GM12873 (cell line): ENCODE measurements at regions not wholly inside any gene's neighbourhood (a gene's known extent, or its start where the extent isn't known, plus 50 kb on each side); places are given as distances from the start of the nearest gene placed in this dataset.
A peak's percentile ranks its signal among the peaks of the same experiment; 100 is the strongest.

Experiments used
- TF ChIP-seq, protein P1 (sequence below): IDR thresholded peaks from 2 replicates; pipeline ENCODE4 v1.5.1; 2012; ENCODE audit warnings: low read depth, mild to moderate bottlenecking, moderate library complexity, low read length, control low read depth; ENCODE audit not compliant: insufficient read depth; ENCODE audit errors: missing control alignments

DNA sequence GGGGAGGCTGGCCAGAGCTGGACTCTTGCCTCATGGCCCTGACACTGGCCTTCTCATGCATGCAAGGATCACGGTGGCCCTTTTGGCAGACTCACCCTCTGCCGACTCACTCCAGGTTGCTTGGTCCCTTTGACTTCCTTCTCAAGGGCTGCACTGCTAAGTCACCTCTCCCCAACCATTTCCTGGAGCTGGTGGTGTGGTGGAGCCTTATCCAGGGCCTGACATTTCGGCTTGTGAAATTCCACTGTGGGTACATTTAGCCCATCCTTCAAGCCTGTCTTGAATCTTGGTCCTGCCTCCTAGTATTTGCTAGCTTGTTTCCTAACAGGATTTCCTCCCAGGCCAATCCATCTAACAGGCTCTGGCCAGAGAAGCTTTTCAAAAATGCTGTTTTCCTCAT lies 52.6 kb upstream of the JUN start:
- TF ChIP-seq, protein P1, sequence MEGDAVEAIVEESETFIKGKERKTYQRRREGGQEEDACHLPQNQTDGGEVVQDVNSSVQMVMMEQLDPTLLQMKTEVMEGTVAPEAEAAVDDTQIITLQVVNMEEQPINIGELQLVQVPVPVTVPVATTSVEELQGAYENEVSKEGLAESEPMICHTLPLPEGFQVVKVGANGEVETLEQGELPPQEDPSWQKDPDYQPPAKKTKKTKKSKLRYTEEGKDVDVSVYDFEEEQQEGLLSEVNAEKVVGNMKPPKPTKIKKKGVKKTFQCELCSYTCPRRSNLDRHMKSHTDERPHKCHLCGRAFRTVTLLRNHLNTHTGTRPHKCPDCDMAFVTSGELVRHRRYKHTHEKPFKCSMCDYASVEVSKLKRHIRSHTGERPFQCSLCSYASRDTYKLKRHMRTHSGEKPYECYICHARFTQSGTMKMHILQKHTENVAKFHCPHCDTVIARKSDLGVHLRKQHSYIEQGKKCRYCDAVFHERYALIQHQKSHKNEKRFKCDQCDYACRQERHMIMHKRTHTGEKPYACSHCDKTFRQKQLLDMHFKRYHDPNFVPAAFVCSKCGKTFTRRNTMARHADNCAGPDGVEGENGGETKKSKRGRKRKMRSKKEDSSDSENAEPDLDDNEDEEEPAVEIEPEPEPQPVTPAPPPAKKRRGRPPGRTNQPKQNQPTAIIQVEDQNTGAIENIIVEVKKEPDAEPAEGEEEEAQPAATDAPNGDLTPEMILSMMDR, result no peak

GRCh38 chr1:58837886-58838285 lies 54.0 kb upstream of the JUN start:
- TF ChIP-seq, protein P1, result no peak

- TF ChIP-seq, protein P1, result no peak
Observed at GRCh38 chr1:58839147-58839795, 55.4 kb upstream of the JUN start.

DNA sequence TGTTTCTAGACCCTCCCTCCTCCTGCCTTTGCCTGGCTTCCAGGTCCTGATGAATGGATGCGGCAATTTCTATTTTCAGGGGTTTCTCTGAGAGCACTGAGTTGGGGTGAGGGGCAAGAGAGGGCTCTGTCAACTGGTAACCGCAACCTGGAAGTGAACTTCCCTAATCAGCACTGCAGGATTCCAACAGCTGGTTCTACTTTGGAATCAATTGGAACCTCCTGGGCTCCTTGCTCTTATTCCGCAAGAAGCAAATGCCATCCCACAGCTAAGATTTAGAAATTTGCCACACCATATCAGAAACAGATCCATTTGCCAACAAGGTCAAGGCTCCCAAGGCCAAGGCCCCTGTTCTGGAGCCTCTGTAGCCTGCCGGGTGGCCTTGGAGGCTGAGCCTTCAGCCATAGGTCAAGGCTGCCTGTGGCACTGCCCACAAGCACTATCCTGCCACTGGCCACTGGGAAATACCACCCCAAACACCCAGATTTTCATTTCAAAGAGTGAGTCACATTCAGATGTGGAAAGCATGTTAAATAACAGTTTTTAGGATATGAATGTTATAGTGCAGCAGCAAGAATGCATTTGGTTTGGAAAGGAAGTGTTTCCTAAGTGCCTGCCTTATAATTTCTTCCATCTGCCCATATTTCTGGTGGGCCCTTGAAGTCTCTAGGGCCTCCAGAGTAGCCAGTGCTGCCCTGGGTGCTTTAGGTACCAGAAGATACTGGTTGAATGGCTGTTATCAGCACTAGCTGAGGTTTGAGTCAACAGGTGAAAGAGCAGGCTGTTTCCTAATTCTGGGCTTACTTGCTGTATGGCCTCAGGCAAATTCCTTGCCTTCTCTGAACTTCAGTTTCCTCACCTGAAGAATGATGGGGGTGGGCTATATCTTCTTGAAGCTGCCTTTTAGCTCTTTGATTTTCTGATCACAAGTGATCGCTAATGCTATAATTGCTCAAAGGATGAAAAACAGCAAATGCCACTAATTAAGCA lies 56.3 kb upstream of the JUN start:
- TF ChIP-seq, protein P1, result no peak

DNA sequence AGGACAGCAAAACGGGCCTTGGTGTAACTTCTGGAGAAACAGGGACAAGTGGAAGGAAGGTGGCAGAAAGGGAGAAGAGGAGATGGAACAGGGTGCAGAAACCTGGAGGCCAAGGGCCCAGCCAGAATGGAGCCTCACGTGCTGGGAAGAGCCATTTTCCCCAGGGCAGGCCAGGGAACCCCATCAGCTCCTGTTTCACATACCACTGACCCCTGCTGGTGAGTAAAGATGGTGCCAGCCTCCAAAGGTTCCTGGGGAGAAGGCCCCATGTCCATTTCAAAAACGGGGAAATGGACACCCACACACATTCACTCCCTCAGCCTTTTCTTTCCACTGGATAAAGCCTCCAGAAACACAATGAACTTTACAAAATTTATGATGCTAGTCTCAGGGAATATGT lies 57.6 kb upstream of the JUN start:
- TF ChIP-seq, protein P1, result peak; percentile 63

- TF ChIP-seq, protein P1, result no peak
Observed at GRCh38 chr1:58842941-58843340, 59.1 kb upstream of the JUN start.

DNA sequence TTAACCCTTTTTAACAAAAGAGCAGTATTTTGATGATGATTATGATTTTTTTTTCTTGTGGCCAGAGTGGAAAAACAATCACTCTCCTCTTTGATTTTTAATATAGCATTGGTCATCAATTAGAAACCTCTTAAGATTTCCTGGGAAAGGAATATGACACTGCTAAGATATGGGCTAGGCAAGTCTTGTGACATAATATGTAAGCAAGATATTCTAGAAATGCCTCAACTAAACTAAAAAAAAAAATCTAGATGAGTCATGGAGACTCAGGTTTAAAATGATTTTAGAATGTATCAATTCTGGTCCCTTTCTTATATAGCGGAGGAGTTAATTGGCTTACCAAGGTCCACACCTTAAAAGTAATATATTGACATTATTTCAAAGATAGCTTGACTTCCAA lies 60.3 kb upstream of the JUN start:
- TF ChIP-seq, protein P1, result no peak
